Natural killer cell (primary cell): ENCODE measurements at regions not wholly inside any gene's neighbourhood (a gene's known extent, or its start where the extent isn't known, plus 50 kb on each side); places are given as distances from the start of the nearest gene placed in this dataset.

Source experiments
- ATAC-seq, 3 donors: fragments of 150-1000 bp in 2 of 3; fragments of 200-7000 bp in 1 of 3; cut with Tn5 transposase; 1 replicate in 1 of 3; 2 replicates in 2 of 3; pipeline ENCODE4 v1.10.0; 2021; ENCODE audit warnings: mild to moderate bottlenecking in 2 of 3, moderate library complexity in 2 of 3
- DNase-seq, 2 donors: peaks; one replicate each; pipeline versions ENCODE4 v3.0.0 to v3.0.0-alpha.2; 2013 to 2021; ENCODE audit warnings: mixed read lengths in 1 of 2
- H3K27ac ChIP-seq: one replicate; pipeline ENCODE4 v1.5.1; 2013; ENCODE audit warnings: mild to moderate bottlenecking, low read length
- H3K27me3 ChIP-seq: one replicate; pipeline ENCODE4 v1.6.1; 2013; ENCODE audit warnings: low read length; ENCODE audit not compliant: control insufficient read depth, insufficient read depth
- H3K36me3 ChIP-seq: one replicate; pipeline ENCODE4 v1.6.1; 2013; ENCODE audit warnings: low read length; ENCODE audit not compliant: control insufficient read depth, insufficient read depth
- H3K4me1 ChIP-seq: one replicate; pipeline ENCODE4 v1.6.1; 2013; ENCODE audit warnings: low read length; ENCODE audit not compliant: control insufficient read depth, insufficient read depth
- H3K4me3 ChIP-seq: one replicate; pipeline ENCODE4 v1.5.1; 2013; ENCODE audit warnings: low read length
- H3K9me3 ChIP-seq: one replicate; pipeline ENCODE4 v1.6.1; 2013; ENCODE audit warnings: low read length; ENCODE audit not compliant: control insufficient read depth, insufficient read depth
- H3K27ac Mint-ChIP-seq, 2 donors: one replicate each; pipeline ENCODE4 v1.8.0; 2022; ENCODE audit warnings: mild to moderate bottlenecking in 2 of 2, mixed read lengths in 2 of 2, moderate library complexity in 1 of 2
- H3K27me3 Mint-ChIP-seq, 2 donors: one replicate each; pipeline ENCODE4 v1.8.0; 2022; ENCODE audit warnings: low read depth in 2 of 2, mixed read lengths in 2 of 2
- H3K36me3 Mint-ChIP-seq: one replicate; pipeline ENCODE4 v1.8.0; 2022; ENCODE audit warnings: mixed read lengths
- H3K4me1 Mint-ChIP-seq, 2 donors: one replicate each; pipeline ENCODE4 v1.8.0; 2022; ENCODE audit warnings: mixed read lengths in 2 of 2
- H3K4me3 Mint-ChIP-seq: one replicate; pipeline ENCODE4 v1.8.0; 2022; ENCODE audit warnings: mild to moderate bottlenecking, moderate library complexity, mixed read lengths
- H3K9me3 Mint-ChIP-seq, 2 donors: one replicate each; pipeline ENCODE4 v1.8.0; 2022; ENCODE audit warnings: mixed read lengths in 2 of 2
- CTCF ChIP-seq: fragments of 200-600 bp; IDR thresholded peaks from one replicate; pipeline ENCODE4 v1.8.0; 2022; ENCODE audit warnings: antibody characterized with exemption
- WGBS: methylation state at CpG from one replicate; pipeline ENCODE4 v1.1.7; 2013; ENCODE audit warnings: missing lambda C conversion rate; ENCODE audit not compliant: insufficient coverage; 5-methylcytosine and 5-hydroxymethylcytosine counted together
- intact Hi-C: fragments of 100-400 bp; cut with micrococcal nuclease; formaldehyde crosslinking; loops from one replicate; pipeline ENCODE4 v1.14.2; 2022

GRCh38 chr16:73978407-73978784 lies 318.2 kb upstream of the PSMD7 start:
- intact Hi-C loops: no loop called here
- Mint-ChIP-seq H3K27me3 (no peaks in the 10 kb centered on the region), H3K36me3 (peaks cover 7% of the 10 kb centered on the region), H3K9me3 (peaks cover 0 to 5% of the 10 kb centered on the region in 2 donors), H3K4me1 (no peaks in the 10 kb centered on the region), H3K27ac (no peak overlapping the region), H3K4me3 (no peak overlapping the region)
- WGBS: 88% methylated on average over 5 of the region's 5 CpGs
- TF ChIP-seq CTCF: no peak
- DNase-seq: no peak
- ATAC-seq: no peak
- Histone ChIP-seq H3K9me3 (no peaks in the 10 kb centered on the region), H3K27ac (no peak overlapping the region), H3K4me3 (no peak overlapping the region), H3K4me1 (no peaks in the 10 kb centered on the region), H3K36me3 (no peaks in the 10 kb centered on the region), H3K27me3 (no peaks in the 10 kb centered on the region)

GRCh38 chr16:73976644-73977043 lies 320.0 kb upstream of the PSMD7 start:
- H3K36me3 Mint-ChIP-seq: no peaks in the 10 kb centered on the region
- H3K27ac Mint-ChIP-seq: no peak overlapping the region
- H3K27me3 Mint-ChIP-seq: no peaks in the 10 kb centered on the region
- no peak for TF ChIP-seq CTCF
- H3K4me3 Mint-ChIP-seq: no peak overlapping the region
- 90% methylated on average over 3 of the region's 3 CpGs for WGBS
- ATAC-seq: no peak
- intact Hi-C loops: no loop called here
- peaks cover 0 to 2% of the 10 kb centered on the region in 2 donors for H3K9me3 Mint-ChIP-seq
- H3K4me1 Mint-ChIP-seq: no peaks in the 10 kb centered on the region
- Histone ChIP-seq H3K4me3 (no peak overlapping the region), H3K27ac (no peak overlapping the region), H3K36me3 (no peaks in the 10 kb centered on the region), H3K9me3 (no peaks in the 10 kb centered on the region), H3K4me1 (no peaks in the 10 kb centered on the region), H3K27me3 (no peaks in the 10 kb centered on the region)
- DNase-seq: no peak

GRCh38 chr16:73973174-73973573 lies 323.4 kb upstream of the PSMD7 start:
- H3K36me3 Mint-ChIP-seq: no peaks in the 10 kb centered on the region
- ATAC-seq: no peak
- WGBS: 71% methylated on average over 4 of the region's 4 CpGs

More at GRCh38 chr16:73973174-73973573, 323.4 kb upstream of the PSMD7 start:
- H3K4me1 Mint-ChIP-seq: no peaks in the 10 kb centered on the region
- Histone ChIP-seq H3K4me1 (no peaks in the 10 kb centered on the region), H3K27ac (no peak overlapping the region), H3K9me3 (no peaks in the 10 kb centered on the region), H3K4me3 (no peak overlapping the region), H3K27me3 (no peaks in the 10 kb centered on the region), H3K36me3 (no peaks in the 10 kb centered on the region)
- H3K27ac Mint-ChIP-seq: no peak overlapping the region
- no peak for DNase-seq
- no peak overlapping the region for H3K4me3 Mint-ChIP-seq
- intact Hi-C loops: no loop called here
- no peaks in the 10 kb centered on the region for H3K9me3 Mint-ChIP-seq
- TF ChIP-seq CTCF: no peak
- H3K27me3 Mint-ChIP-seq: no peaks in the 10 kb centered on the region
